IMR-90 (cell line): ENCODE measurements at regions not wholly inside any gene's neighbourhood (a gene's known extent, or its start where the extent isn't known, plus 50 kb on each side); places are given as distances from the start of the nearest gene placed in this dataset.

Source experiments
- ATAC-seq: fragments of 200-7000 bp; cut with Tn5 transposase; 2 replicates; pipeline ENCODE4 v1.9.1; 2020; ENCODE audit warnings: low read depth, mild to moderate bottlenecking, moderate library complexity
- BruUV-seq: library from RNA; stranded (reverse); fragments of 400-500 nt; replicated peaks from 2 replicates; lab custom pipeline; 2021; lab: Mats Ljungman, UMichigan
- CTCF ChIA-PET: fragments of 300-600 bp; formaldehyde crosslinking; extraction: SDS; loops from one replicate; lab custom pipeline; 2021; ENCODE audit warnings: antibody characterized with exemption; lab: Yijun Ruan, JAX
- POLR2A ChIA-PET: fragments of 300-600 bp; sonication (Branson Sonifier 250); formaldehyde crosslinking; loops from one replicate; lab custom pipeline; 2022; ENCODE audit warnings: antibody characterized with exemption; ENCODE audit not compliant: unreplicated experiment; lab: Charles Lee
- DNase-seq: peaks from one replicate; pipeline ENCODE4 v3.0.0; 2013
- H2AFZ ChIP-seq: replicated peaks from 2 replicates; pipeline ENCODE3; 2013; ENCODE audit warnings: low read length, mild to moderate bottlenecking; ENCODE audit not compliant: poor library complexity
- H2AK5ac ChIP-seq: 2 replicates; pipeline ENCODE4 v1.6.1; 2013; ENCODE audit warnings: low read depth, low read length, inconsistent platforms
- H2AK9ac ChIP-seq: replicated peaks from 2 replicates; pipeline ENCODE3; 2013; ENCODE audit warnings: mild to moderate bottlenecking, low read depth, low read length, moderate library complexity; ENCODE audit not compliant: poor library complexity
- H2BK120ac ChIP-seq: 2 replicates; pipeline ENCODE4 v1.6.1; 2013; ENCODE audit warnings: low read depth, low read length, inconsistent platforms
- H2BK15ac ChIP-seq: 3 replicates; pipeline ENCODE4 v1.6.1; 2013; ENCODE audit warnings: low read depth, low read length, inconsistent platforms
- H2BK20ac ChIP-seq: 2 replicates; pipeline ENCODE4 v1.6.1; 2013; ENCODE audit warnings: low read depth, mild to moderate bottlenecking, inconsistent platforms, low read length, moderate library complexity
- H2BK5ac ChIP-seq: 2 replicates; pipeline ENCODE4 v1.6.1; 2013; ENCODE audit warnings: mild to moderate bottlenecking, low read depth, low read length, inconsistent platforms; ENCODE audit not compliant: poor library complexity, severe bottlenecking
- H3K14ac ChIP-seq: replicated peaks from 2 replicates; pipeline ENCODE4 v1.6.1; 2013; ENCODE audit warnings: low read depth, low read length, inconsistent platforms
- H3K18ac ChIP-seq: 2 replicates; pipeline ENCODE4 v1.6.1; 2013; ENCODE audit warnings: low read depth, low read length, control low read depth
- H3K23ac ChIP-seq: 2 replicates; pipeline ENCODE4 v1.6.1; 2013; ENCODE audit warnings: low read depth, low read length, inconsistent platforms
- H3K27ac ChIP-seq: 2 replicates; pipeline ENCODE4 v1.5.1; 2013; ENCODE audit warnings: mild to moderate bottlenecking, control low read depth, low read length; ENCODE audit not compliant: insufficient read depth
- H3K27me3 ChIP-seq: 2 replicates; pipeline ENCODE4 v1.6.1; 2013; ENCODE audit warnings: low read length; ENCODE audit not compliant: control insufficient read depth, insufficient read depth
- H3K36me3 ChIP-seq: 2 replicates; pipeline ENCODE4 v1.6.1; 2013; ENCODE audit warnings: low read length, mixed read lengths; ENCODE audit not compliant: control insufficient read depth, insufficient read depth
- H3K4ac ChIP-seq: 2 replicates; pipeline ENCODE4 v1.6.1; 2013; ENCODE audit warnings: low read depth, low read length, inconsistent platforms
- H3K4me1 ChIP-seq: 2 replicates; pipeline ENCODE4 v1.6.1; 2013; ENCODE audit warnings: low read length, mixed read lengths; ENCODE audit not compliant: control insufficient read depth, insufficient read depth
- H3K4me2 ChIP-seq: 2 replicates; pipeline ENCODE4 v1.6.1; 2013; ENCODE audit warnings: low read depth, mild to moderate bottlenecking, control low read depth, low read length, moderate library complexity
- H3K4me3 ChIP-seq: 2 replicates; pipeline ENCODE4 v1.5.1; 2013; ENCODE audit warnings: low read depth, mild to moderate bottlenecking, control low read depth, low read length, moderate library complexity; ENCODE audit not compliant: insufficient read depth
- H3K56ac ChIP-seq: 2 replicates; pipeline ENCODE4 v1.6.1; 2013; ENCODE audit warnings: low read length, inconsistent platforms; ENCODE audit not compliant: insufficient read depth; ENCODE audit errors: extremely low read depth
- H3K79me1 ChIP-seq, 2 experiments: 2 replicates each; pipeline ENCODE4 v1.6.1; 2013; ENCODE audit warnings: low read length in 2 of 2, inconsistent platforms in 1 of 2, low read depth in 1 of 2
- H3K9ac ChIP-seq: 2 replicates; pipeline ENCODE4 v1.6.1; 2013; ENCODE audit warnings: low read depth, low read length, control low read depth
- H3K9me1 ChIP-seq: 2 replicates; pipeline ENCODE4 v1.6.1; 2013; ENCODE audit warnings: low read length, inconsistent platforms; ENCODE audit not compliant: insufficient read depth
- H3K9me3 ChIP-seq: 2 replicates; pipeline ENCODE4 v1.6.1; 2013; ENCODE audit warnings: low read length; ENCODE audit not compliant: control insufficient read depth, insufficient read depth
- H4K20me1 ChIP-seq: 2 replicates; pipeline ENCODE4 v1.6.1; 2013; ENCODE audit warnings: low read length, inconsistent platforms; ENCODE audit not compliant: insufficient read depth
- H4K5ac ChIP-seq: 2 replicates; pipeline ENCODE4 v1.6.1; 2013; ENCODE audit warnings: mild to moderate bottlenecking, low read depth, low read length, control low read depth
- H4K8ac ChIP-seq, 2 experiments: 2 replicates each; pipeline ENCODE4 v1.6.1; 2013; ENCODE audit warnings: low read depth in 2 of 2, low read length in 2 of 2, control low read depth in 1 of 2, inconsistent platforms in 1 of 2
- H4K91ac ChIP-seq: 2 replicates; pipeline ENCODE4 v1.6.1; 2013; ENCODE audit warnings: low read depth, low read length, inconsistent platforms; ENCODE audit not compliant: insufficient read depth
- MXI1 ChIP-seq: IDR thresholded peaks from 2 replicates; pipeline ENCODE4 v1.6.1; 2012; ENCODE audit warnings: low read depth, mild to moderate bottlenecking, low read length, moderate library complexity, borderline replicate concordance
- RFX5 ChIP-seq: IDR thresholded peaks from 2 replicates; pipeline ENCODE4 v1.8.0; 2012; ENCODE audit warnings: low read depth, mild to moderate bottlenecking, low read length, moderate library complexity
- dilution Hi-C: fragments of 300-500 bp; cut with HindIII; formaldehyde crosslinking; loops from one replicate; pipeline ENCODE4 v1.14.3; 2018; ENCODE audit warnings: low sequenced_read_pairs; ENCODE audit not compliant: unreplicated experiment
- in situ Hi-C: fragments of 300-500 bp; cut with MboI; formaldehyde crosslinking; loops from 3 replicates; pipeline ENCODE4 v1.14.3; 2019; ENCODE audit warnings: low sequenced_read_pairs, inconsistent platforms, mixed read lengths
- intact Hi-C: fragments of 100-400 bp; cut with micrococcal nuclease; formaldehyde crosslinking; loops from 2 replicates; pipeline ENCODE4 v1.10.0; 2022

GRCh38 chrX:87003031-87003430, 514.6 kb upstream of the KLHL4 start:
- ChIA-PET CTCF (no interaction called here), POLR2A (no interaction called here)
- Histone ChIP-seq H2BK20ac (no peak overlapping the region), H2BK15ac (no peak overlapping the region), H2BK120ac (no peak overlapping the region), H4K5ac (no peak overlapping the region), H3K56ac (no peak overlapping the region), H3K9me3 (no peaks in the 10 kb centered on the region), H4K91ac (no peak overlapping the region), H3K79me1 (no peaks in the 10 kb centered on the region), H3K36me3 (no peaks in the 10 kb centered on the region), H2BK5ac (no peak overlapping the region), H3K9me1 (no peaks in the 10 kb centered on the region), H3K18ac (no peak overlapping the region), H3K4me2 (no peak overlapping the region), H3K27me3 (no peaks in the 10 kb centered on the region), H4K8ac (no peak overlapping the region), H3K4ac (no peak overlapping the region), H2AK9ac (no peak overlapping the region), H3K23ac (no peak overlapping the region), H2AFZ (no peak overlapping the region), H3K4me1 (no peaks in the 10 kb centered on the region), H4K20me1 (no peaks in the 10 kb centered on the region), H3K27ac (no peak overlapping the region), H3K4me3 (no peak overlapping the region), H2AK5ac (no peak overlapping the region), H3K9ac (no peak overlapping the region), H3K14ac (no peak overlapping the region)
- in situ Hi-C loops (no loop called here), intact Hi-C loops (no loop called here), dilution Hi-C loops (no loop called here)
- BruUV-seq, result no TSS peak
- ATAC-seq (no peak), DNase-seq (no peak)
- TF ChIP-seq RFX5, result no peak
- TF ChIP-seq MXI1, result no peak
